GM18517 (cell line): ENCODE measurements at regions not wholly inside any gene's neighbourhood (a gene's known extent, or its start where the extent isn't known, plus 50 kb on each side); places are given as distances from the start of the nearest gene placed in this dataset.
"Not testable (repeated sequence)": the region's sequence is repeated elsewhere in the genome, so short reads cannot be mapped to it uniquely, and the experiment has no call there.

Source experiments
- ATAC-seq: cut with Tn5 transposase; IDR thresholded peaks from one replicate; pipeline ENCODE4 v1.9.1; 2021; ENCODE audit warnings: mild to moderate bottlenecking, moderate library complexity; ENCODE audit not compliant: unreplicated experiment

DNA sequence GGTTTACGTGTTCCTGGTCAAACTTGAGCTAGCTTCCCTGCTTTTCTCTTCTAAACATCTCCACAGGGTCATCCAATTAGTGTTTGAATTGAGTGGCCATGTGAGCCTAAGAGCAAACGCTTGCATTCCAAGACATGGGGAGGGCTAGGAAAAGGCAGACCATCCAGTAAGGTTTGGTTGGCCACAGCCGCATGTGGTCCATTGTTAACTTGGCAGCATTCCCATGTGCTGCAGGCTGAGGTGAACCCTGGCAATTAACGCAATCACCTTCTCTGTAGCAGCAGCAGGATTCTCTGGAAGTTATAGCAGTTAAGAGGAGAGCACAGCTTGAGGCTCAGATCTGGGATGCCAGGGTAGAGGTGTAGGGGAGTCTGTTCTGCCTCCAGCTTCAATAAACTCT is 502.2 kb upstream of the LMCD1 start:
- ATAC-seq = no peak

DNA sequence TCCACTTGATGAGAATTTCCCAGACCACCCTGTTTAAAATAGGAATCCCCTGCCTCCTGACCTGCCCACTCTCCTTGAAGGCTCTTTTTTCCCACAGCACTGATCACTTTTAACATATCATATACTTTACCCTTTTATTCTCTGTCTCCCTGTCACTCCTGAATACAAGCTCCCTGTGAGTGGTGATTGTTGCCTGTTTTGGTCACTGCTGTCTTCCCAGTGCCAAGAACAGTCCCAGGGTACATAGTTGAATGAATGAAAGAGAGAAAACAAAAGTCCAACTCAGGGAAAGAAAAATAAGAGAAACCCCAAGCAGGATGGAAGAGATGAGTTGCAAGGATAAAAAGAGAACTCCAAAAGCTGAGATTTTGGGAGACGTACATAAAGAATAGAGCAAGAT is 500.3 kb upstream of the LMCD1 start:
- no peak for ATAC-seq

DNA sequence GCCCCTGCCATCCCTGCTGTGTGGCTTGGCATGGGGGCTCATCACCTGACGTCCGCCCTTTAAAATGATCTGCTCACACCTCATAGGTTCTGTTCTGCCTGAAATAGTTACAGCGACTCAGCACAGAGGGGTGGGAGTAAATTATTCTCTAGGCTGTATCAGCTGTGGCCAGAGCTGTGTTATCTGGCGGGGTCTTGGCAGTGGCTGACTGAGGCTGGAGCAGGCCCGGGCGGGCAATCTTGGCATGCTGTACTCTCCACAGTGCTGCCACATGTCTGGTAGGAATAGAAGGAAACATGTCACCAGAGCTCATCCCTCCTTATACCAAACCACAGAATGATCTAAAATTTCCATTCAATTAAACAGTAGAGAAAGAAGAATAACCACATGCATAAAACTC is 499.9 kb upstream of the LMCD1 start:
- ATAC-seq = no peak

DNA sequence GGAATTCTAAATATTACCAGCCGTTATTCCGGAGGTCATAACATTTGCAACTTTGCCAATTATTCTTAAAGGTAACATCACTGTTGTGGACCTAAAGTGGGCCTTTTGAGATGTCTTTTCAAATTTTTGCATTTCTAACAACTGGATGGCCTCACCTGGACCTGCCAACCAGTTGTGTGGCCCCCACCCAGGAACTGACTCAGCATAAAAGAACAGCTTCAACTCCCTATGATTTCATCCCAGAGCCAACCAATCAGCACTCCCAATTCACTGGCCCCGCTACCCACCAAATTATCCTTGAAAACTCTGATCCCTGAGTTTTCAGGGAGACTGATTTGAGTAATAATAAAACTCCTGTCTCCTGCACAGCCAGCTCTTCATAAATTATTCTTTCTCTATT is 489.7 kb upstream of the LMCD1 start:
- no peak for ATAC-seq

DNA sequence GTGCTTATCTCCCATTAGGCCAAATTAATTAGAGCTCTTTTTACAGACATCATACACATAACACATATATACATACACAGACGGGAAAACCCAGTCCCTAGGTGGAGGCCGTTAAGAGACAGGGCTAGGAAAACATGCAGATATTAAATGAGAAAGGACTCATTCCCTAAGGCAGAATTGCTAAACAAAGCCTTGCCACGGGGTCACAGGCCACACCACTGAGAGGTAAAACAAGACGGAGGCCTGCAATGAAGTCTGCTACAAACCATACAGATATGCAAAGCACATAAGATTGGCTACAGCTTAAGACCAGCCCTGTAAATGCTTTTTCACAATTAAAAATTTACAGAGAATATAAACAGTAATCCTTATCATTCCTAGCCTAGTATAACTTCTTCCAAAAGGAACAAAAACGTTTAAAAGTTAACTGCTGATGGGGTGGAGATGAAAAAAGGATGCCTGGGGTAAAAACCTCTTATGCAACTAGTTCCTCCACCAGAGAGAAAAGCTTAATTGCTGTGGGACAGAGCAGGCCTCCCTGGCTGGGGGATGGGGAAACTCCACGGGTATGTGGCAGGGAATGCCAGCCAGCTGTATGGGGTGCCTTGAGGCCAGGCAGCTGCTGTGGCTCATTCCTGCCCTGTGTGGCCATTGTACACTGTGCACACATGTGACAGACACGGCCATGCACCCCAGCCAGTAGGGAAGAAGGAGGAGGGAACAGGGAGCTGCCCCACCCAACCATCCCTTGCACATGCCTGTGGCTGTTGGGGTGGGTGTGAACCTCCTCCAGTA is 481.4 kb upstream of the LMCD1 start:
- ATAC-seq = no peak

DNA sequence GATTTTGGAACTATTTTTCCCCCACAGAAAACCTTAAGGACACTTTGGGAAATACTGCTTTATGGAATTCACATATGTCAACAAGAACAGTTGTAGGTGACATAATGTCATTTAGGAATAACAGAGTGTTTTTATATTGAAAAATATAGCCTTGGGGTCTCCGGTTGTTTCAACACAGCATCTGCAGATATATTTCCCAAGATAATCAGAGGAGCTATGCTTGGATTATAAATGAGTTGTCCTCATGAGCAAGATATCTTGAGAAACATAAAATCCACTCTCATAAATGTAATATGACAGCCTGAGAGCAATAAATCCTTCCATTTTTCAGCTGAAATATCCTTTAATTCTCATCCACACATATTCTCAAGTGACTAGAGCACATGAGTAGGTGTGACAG is 473.7 kb upstream of the LMCD1 start:
- no peak for ATAC-seq

DNA sequence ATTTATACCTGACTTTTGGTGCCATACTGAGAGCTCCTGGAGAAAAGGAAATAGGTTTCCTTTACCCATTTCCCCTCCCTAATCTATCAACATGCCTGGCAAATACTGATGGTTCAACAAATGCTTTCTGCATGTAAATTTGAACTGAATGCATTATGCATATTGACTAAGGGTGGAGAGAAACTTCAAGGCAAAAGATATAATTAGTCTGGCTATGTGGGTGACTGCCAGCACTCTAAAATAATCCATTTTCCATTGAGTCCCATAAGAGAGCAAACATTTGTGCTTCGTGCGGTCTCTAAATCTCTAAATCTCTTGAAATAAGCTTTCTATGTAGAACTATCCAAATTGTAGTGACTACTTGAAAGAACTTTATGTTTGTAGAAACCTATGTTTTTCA is 451.3 kb upstream of the LMCD1 start:
- ATAC-seq = no peak

DNA sequence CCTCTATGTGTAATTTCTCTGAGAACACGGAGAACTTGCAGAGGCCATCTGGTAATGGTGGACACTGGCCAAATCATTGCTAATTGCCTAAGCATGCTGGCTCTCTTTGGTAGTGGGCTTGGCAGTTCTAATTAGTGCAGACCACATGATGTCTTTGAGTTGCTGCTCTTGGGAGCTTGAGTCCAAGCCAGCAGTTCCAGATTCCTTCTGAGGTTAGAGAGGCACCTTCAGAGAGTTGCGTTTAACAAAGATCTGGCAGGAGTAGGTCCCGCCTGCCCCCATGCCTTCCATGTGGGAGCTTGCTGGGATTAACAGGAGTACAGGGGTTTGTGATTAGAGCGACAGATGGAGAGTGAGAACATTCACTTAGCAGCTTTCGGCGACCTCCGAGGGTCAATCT is 449.0 kb upstream of the LMCD1 start:
- no peak for ATAC-seq

DNA sequence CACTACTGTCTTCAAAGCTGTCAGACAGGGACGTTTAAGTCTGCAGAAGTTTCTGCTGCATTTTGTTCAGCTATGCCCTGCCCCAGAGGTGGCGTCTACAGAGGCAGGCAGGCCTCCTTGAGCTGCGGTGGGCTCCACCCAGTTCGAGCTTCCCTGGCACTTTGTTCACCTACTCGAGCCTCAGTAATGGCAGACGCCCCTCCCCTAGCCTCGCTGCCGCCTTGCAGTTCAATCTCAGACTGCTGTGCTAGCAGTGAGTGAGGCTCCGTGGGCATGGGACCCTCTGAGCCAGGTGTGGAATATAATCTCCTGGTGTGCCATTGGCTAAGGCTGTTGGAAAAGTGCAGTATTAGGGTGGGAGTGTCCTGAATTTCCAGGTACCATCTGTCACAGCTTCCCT is 433.5 kb upstream of the LMCD1 start:
- ATAC-seq = not testable (repeated sequence)

DNA sequence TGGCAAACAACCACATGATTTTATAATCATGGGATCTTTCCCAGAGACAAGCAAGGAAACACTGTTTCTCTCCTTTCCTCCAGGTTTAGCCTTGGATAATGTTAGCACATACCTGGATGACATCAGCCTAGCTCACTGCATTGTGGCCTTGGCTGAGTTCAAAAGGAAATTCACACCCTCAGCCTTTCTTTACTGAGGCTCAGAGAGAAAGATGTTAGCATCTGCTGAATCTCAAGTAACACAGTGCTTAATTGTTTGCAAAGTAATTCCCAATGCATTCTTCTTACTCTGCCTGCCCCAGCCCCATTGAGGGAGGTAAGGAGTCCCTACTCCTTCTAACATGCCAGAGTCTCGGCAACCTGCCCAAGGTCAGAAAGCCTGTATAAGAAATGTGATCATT is 432.2 kb upstream of the LMCD1 start:
- ATAC-seq = no peak

DNA sequence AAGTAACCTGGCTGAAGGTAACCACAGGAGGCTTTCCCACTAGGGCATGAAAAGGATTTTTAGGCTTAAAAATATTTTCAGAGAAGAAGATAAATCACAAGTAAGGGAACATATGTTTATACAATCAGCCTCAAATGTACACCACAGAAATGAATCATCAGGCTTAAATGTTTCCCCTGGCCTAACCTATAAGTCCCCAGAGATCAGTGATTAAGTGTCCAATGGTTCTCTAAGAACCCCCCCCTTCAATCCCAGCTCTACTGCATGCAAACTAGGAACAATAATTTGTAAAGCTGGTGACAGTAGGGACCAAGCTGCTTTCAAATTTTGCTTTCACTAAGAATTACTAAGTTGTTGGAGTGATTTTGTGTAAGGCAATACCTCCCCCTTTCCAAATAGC is 431.6 kb upstream of the LMCD1 start:
- ATAC-seq = no peak

DNA sequence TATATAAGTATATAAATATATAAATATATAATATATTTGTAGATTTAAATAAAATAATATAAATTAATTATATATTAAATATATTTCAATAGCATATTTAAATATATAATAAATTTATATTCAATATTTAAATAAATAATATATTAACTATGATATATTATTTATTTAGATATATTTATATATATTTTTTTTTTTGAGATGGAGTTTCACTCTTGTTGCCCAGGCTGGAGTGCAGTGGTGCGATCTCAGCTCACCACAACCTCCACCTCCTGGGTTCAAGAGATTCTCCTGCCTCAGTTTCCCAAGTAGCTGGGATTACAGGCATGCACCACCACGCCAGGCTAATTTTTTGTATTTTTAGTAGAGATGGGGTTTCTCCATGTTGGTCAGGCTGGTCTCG is 426.9 kb upstream of the LMCD1 start:
- ATAC-seq = not testable (repeated sequence)

DNA sequence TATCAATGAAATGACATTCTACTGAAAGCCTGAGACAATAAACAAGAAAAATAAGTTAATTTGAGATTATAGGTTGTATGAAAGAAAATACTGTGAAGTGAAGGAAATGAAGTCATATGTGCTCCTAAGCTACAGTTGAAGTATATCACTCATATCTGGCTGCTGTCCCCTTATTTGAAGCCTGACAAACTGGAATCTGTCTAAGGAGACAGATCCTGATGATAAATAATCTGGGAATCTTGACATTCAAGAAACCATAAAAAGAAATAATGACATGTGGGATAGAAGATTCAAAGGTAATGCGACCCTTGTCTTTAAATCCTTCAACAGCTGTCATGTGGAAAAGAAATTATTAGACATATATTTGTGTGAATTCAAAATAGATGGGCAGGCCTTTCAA is 424.5 kb upstream of the LMCD1 start:
- ATAC-seq = no peak

DNA sequence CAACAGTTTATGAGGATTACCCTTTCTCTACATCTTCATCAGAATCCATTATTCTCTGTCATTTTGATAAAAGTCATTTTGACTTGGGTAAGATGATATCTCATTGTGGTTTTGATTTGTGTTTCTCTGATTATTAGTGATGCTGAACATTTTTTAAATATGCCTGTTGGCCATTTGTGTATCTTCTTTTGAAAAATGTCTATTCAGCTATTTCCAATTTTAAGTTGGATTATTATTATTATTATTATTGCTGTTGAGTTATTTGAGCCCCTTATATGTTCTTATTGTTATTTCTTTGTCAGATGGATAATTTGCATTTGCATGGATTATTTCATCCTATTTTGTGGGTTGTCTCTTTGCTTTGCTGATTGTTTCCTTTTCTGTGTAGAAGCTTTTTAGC is 421.2 kb upstream of the LMCD1 start:
- no peak for ATAC-seq

DNA sequence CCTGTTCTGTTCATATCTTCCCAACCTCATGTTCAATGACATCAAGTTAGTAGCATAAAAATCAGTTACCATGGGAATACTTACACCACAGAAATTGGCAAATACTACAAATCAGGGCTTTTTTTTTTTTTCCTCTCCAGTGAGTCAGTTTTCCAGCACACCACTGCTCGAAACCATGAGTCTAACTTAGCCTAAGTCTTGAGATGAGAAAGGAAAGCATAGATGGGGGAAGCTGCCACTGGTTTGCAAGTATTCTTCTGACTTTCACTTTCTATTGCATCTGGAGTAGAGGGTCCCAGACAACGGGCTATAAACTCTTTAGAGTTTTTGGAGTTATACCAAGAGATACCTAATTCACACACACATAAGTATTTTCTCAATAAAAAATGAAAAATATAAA is 416.1 kb upstream of the LMCD1 start:
- ATAC-seq = no peak

DNA sequence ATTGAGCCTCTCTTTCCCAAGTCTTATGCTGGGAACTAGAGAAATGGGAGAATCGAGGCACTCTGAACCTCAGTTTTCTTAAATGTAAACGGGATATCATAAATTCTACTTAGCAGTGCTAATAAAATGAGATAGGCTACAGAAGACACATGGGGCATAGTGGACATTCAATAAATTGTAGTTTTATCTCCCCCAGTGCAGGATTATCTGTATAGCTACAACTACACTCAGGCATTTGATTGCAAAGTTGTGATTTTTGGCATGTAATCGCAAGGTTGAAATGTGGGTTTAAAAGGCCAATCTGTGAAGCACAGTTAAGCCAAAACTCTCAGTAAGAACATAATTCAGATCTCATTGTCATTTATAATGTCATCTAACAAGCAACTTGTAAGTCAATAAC is 413.7 kb upstream of the LMCD1 start:
- ATAC-seq = no peak

DNA sequence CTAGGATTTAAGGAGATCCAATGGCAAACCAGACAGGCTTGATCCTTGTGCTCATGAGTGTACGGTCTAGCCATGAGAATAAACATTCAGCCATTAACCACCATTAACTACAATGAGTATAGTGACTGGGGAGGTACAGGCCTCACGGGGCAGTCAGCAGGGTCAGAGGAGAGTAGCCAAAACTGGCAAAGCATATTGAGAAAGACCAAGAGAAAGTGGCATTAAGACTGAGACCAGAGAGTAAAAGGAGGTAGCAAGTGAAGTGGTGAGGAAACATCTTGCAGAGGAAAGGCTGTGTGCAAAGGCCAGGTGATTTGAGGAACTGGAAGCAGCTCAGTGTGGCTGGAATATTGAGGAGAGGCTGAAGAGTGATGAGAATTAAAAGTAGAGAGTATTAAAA is 407.2 kb upstream of the LMCD1 start:
- ATAC-seq = no peak

DNA sequence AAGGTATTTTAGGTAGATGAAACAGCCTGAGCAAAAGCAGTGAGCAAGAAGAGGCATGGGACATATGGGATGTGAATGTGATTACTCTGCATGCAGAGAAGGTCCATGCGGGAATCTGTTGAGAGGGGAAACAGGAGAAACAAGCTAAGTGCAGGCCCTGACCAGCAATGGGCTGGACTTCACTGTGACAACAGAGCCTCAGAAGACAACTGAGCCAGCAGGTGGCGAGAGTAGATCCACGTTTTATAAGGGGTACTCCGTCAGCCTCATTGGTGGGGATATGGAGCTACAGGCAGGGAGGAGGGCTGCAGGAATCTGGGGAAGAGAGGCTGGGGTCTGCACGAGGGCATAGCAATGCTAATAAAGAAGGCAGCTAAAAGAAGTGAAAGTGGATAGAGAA is 405.9 kb upstream of the LMCD1 start:
- ATAC-seq = no peak

DNA sequence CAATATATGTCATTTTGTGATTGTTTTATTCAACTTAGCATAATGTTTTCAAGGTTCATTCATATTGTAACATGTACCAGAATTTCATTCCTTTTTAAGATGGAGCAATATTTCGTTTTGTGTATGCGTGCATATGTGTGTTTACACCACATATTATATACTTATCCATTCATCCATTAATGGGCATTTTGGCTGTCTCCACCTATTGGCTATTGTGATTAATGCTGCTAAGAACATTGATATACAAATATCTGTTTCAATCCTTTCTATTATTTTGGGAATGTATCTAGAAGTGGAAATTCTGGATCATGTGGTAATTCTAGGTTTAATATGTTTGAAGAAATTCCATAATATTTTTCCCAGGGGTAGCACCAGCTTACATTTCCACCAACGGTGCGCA is 403.9 kb upstream of the LMCD1 start:
- ATAC-seq = no peak

DNA sequence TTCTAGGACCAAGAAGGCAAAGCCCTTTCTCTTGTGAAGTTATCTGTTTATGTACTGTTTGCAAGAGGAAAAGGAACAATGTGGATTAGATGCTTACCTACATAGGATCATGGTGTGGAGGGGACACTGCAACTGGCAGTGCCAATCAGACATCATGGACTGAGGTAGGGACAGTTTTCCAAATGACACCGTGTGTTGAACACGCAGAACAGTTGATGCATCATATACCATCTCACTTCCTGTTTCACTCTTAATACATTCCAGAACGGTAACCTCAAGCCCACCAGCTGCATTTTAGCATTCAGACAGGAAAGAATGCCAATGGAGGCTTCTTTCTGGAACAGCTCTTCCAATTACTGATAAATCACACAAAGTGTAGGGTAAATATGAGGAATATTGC is 397.7 kb upstream of the LMCD1 start:
- peak; percentile 60 for ATAC-seq

DNA sequence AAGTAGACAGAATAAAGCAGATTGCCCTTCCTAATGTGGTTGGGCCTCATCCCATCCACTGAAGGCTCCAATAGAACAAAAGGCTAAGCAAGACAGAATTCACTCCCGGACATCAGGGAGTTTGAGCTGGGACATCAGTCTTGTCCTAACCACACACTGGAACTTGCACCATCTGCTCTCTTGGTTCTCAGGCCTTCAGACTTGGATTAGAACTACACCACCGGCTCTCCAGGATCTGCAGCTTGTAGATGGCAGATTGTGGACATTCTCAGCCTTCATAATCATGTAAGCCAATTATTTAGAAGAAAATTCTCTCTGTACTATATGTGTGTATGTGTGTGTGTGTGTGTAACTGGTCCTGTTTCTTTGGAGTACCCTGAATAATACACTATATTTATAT is 394.7 kb upstream of the LMCD1 start:
- no peak for ATAC-seq

DNA sequence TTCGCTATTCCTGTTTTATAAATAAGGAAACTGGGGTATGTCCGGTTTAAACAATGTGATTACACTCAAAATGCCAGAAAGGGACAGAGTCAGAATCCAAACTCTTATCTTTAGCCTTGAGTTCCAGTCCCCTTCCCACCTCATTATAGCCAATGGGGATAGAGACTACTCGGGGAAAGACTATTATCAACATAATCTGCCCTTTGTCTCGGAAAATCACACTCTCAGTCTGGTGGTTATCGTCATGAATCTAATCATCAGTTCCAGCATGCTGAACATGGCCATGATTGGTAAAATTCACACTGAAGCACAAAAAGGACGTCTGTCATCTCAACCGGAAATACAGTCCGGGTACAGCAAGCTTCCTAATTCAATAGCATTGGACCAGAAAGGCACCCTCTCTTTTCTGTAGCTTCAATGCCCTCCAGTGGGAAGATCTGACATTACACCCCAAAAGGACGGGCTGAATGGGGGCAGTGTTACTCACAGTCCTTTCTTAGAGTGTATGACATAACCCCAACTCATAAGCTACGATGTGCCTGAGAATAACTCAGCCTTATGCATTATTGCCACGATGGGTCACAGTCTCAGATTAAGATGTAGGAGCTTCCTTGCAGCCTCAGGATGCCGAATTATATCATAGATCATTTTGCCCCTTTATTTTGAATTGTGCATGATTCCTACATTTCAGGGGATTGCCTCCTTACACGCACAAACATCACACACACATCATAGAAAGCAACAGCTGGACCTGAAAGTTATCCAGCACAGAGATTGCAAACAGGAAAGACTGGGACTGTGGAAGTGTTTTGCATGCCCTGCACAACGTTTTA is 390.4 kb upstream of the LMCD1 start:
- peak; percentile 94 for ATAC-seq
